ENCODE measurements at regions not wholly inside any gene's neighbourhood (a gene's known extent, or its start where the extent isn't known, plus 50 kb on each side); places are given as distances from the start of the nearest gene placed in this dataset.

DNA sequence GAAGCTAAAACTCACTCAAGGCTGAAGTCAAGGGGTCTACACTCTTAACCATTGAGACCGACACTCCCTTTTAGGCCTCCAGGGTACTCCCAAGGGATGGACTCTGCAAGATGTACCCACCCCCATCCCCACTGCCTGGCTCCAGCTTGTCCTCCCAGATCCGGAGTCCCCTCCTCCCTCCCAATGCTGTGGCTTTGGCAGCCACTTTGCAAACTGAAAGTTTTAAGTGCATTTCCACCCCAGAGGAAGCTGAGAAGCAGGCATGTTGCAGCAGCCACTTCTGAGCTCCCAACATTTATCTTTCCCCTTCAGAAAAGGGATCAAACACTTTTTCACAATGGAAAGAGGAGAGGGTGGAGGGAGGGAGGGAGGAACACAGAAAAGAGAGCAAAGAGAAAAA is 115.2 kb downstream of the COPRS start:
- H3K36me3 ChIP-seq (ENCODE audit: control insufficient read depth in 2 of 2, insufficient read depth in 1 of 2, low read length in 2 of 2): no peaks in the 10 kb centered on the region
- no peak overlapping the region; the same call in 1 of the 2 replicates for H3K27ac ChIP-seq (ENCODE audit: extremely low read depth, low read depth, low read length)
- H3K9me3 ChIP-seq (ENCODE audit: control insufficient read depth, insufficient read depth, low read depth, low read length): no peaks in the 10 kb centered on the region
- H3K4me3 ChIP-seq (ENCODE audit: low read depth, low read length): no peak overlapping the region
- peak; percentile 44; the same call in 1 of the 2 replicates for TF ChIP-seq ZBTB44 (tag by site-specific recombination; IDR thresholded peaks at IDR 0.05)
- no peak for TF ChIP-seq ZNF341 (tag by site-specific recombination; IDR thresholded peaks at IDR 0.05; ENCODE audit: low read depth)
- TF ChIP-seq, protein P1, sequence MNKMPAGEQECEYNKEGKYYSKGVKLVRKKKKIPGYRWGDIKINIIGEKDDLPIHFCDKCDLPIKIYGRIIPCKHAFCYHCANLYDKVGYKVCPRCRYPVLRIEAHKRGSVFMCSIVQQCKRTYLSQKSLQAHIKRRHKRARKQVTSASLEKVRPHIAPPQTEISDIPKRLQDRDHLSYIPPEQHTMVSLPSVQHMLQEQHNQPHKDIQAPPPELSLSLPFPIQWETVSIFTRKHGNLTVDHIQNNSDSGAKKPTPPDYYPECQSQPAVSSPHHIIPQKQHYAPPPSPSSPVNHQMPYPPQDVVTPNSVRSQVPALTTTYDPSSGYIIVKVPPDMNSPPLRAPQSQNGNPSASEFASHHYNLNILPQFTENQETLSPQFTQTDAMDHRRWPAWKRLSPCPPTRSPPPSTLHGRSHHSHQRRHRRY (tag by site-specific recombination; IDR thresholded peaks at IDR 0.05): no peak
- 0 out of 2 replicates have a peak, but pooled peaks have one; percentile 11 for TF ChIP-seq WT1 (tag by site-specific recombination; IDR thresholded peaks at IDR 0.05)
- TF ChIP-seq, protein P2, sequence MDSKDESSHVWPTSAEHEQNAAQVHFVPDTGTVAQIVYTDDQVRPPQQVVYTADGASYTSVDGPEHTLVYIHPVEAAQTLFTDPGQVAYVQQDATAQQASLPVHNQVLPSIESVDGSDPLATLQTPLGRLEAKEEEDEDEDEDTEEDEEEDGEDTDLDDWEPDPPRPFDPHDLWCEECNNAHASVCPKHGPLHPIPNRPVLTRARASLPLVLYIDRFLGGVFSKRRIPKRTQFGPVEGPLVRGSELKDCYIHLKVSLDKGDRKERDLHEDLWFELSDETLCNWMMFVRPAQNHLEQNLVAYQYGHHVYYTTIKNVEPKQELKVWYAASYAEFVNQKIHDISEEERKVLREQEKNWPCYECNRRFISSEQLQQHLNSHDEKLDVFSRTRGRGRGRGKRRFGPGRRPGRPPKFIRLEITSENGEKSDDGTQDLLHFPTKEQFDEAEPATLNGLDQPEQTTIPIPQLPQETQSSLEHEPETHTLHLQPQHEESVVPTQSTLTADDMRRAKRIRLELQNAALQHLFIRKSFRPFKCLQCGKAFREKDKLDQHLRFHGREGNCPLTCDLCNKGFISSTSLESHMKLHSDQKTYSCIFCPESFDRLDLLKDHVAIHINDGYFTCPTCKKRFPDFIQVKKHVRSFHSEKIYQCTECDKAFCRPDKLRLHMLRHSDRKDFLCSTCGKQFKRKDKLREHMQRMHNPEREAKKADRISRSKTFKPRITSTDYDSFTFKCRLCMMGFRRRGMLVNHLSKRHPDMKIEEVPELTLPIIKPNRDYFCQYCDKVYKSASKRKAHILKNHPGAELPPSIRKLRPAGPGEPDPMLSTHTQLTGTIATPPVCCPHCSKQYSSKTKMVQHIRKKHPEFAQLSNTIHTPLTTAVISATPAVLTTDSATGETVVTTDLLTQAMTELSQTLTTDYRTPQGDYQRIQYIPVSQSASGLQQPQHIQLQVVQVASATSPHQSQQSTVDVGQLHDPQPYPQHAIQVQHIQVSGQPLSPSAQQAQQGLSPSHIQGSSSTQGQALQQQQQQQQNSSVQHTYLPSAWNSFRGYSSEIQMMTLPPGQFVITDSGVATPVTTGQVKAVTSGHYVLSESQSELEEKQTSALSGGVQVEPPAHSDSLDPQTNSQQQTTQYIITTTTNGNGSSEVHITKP (tag by site-specific recombination; IDR thresholded peaks at IDR 0.05): 0 out of 2 replicates have a peak, but pooled peaks have one; percentile 22
- CTCF ChIA-PET: interaction anchor here (0.6 kb wide), 1 partner anchor 333 kb away, joined by 3 read pairs; no protein-coding TSS in a partner anchor
- POLR2A ChIA-PET: no interaction called here
- H3K4me1 ChIP-seq (ENCODE audit: control insufficient read depth, insufficient read depth, low read length): peaks cover 10% of the 10 kb centered on the region

GRCh38 chr17:31741371-31741770 is 117.7 kb downstream of the COPRS start:
- ChIA-PET CTCF (no interaction called here), POLR2A (no interaction called here)
- no peak overlapping the region for H3K27ac ChIP-seq (ENCODE audit: extremely low read depth, low read depth, low read length)
- H3K9me3 ChIP-seq (ENCODE audit: control insufficient read depth, insufficient read depth, low read depth, low read length): no peaks in the 10 kb centered on the region
- TF ChIP-seq SALL2 (tag by site-specific recombination; IDR thresholded peaks at IDR 0.05; ENCODE audit: borderline replicate concordance): no peak
- TF ChIP-seq ZFHX2 (tag by site-specific recombination; conservative IDR thresholded peaks at IDR 0.05): no peak
- no peak for TF ChIP-seq ZNF777 (tag by site-specific recombination; IDR thresholded peaks at IDR 0.05; ENCODE audit: borderline replicate concordance)
- TF ChIP-seq ZNF19 (tag by site-specific recombination; IDR thresholded peaks at IDR 0.05; ENCODE audit: low read depth): no peak
- no peak for TF ChIP-seq ZNF266 (tag by site-specific recombination; IDR thresholded peaks at IDR 0.05; ENCODE audit: low read depth)
- TF ChIP-seq ZNF169 (tag by site-specific recombination; IDR thresholded peaks at IDR 0.05): no peak
- no peak for TF ChIP-seq ZSCAN18 (tag by site-specific recombination; IDR thresholded peaks at IDR 0.05)
- no peak for TF ChIP-seq ZFP41 (tag by site-specific recombination; IDR thresholded peaks at IDR 0.05; ENCODE audit: borderline replicate concordance)
- TF ChIP-seq ZSCAN4 (tag by site-specific recombination; IDR thresholded peaks at IDR 0.05): no peak
- TF ChIP-seq ZNF610 (tag by site-specific recombination; IDR thresholded peaks at IDR 0.05; ENCODE audit: borderline replicate concordance): no peak
- TF ChIP-seq ZNF140 (tag by site-specific recombination; IDR thresholded peaks at IDR 0.05): no peak
- TF ChIP-seq SCRT1 (tag by site-specific recombination; IDR thresholded peaks at IDR 0.05; ENCODE audit: borderline replicate concordance): no peak
- no peak for TF ChIP-seq PRDM6 (tag by site-specific recombination; IDR thresholded peaks at IDR 0.05)
- TF ChIP-seq, protein P3, sequence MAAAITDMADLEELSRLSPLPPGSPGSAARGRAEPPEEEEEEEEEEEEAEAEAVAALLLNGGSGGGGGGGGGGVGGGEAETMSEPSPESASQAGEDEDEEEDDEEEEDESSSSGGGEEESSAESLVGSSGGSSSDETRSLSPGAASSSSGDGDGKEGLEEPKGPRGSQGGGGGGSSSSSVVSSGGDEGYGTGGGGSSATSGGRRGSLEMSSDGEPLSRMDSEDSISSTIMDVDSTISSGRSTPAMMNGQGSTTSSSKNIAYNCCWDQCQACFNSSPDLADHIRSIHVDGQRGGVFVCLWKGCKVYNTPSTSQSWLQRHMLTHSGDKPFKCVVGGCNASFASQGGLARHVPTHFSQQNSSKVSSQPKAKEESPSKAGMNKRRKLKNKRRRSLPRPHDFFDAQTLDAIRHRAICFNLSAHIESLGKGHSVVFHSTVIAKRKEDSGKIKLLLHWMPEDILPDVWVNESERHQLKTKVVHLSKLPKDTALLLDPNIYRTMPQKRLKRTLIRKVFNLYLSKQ (tag by site-specific recombination; IDR thresholded peaks at IDR 0.05; ENCODE audit: borderline replicate concordance): no peak
- H3K4me3 ChIP-seq (ENCODE audit: low read depth, low read length): no peak overlapping the region
- peaks cover 8% of the 10 kb centered on the region for H3K4me1 ChIP-seq (ENCODE audit: control insufficient read depth, insufficient read depth, low read length)
- no peaks in the 10 kb centered on the region for H3K36me3 ChIP-seq (ENCODE audit: control insufficient read depth in 2 of 2, insufficient read depth in 1 of 2, low read length in 2 of 2)

All from HEK293 (cell line).